ENCODE measurements at regions not wholly inside any gene's neighbourhood (a gene's known extent, or its start where the extent isn't known, plus 50 kb on each side); places are given as distances from the start of the nearest gene placed in this dataset.

DNA sequence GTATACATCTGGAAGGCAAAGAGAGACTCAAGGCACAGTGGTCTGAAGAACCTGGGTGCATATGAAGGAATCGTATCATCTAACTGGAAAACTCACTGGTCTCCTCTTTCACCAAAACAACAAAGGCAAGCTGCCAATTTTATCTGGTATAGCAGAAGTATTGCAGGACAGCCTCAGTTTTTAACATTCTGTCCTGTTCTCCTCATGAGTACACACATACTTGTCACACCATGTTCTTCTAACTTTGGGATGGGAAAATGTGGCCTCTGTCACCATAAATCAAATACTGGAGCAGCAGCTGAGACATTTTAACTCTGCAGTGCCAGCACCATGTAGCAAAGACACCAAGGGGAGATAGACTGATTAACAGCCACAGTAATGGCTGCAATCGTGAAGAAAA, 199.1 kb upstream of the CNR1 start:
- no peak overlapping the region for H2AFZ ChIP-seq (ENCODE audit: low read depth, low read length, severe bottlenecking)
- no peak for TF ChIP-seq EZH2phosphoT487 (conservative IDR thresholded peaks at IDR 0.05; ENCODE audit: low read length)
- TF ChIP-seq CTCF (IDR thresholded peaks at IDR 0.05; ENCODE audit: insufficient read depth, low read length, poor library complexity, severe bottlenecking): no peak

DNA sequence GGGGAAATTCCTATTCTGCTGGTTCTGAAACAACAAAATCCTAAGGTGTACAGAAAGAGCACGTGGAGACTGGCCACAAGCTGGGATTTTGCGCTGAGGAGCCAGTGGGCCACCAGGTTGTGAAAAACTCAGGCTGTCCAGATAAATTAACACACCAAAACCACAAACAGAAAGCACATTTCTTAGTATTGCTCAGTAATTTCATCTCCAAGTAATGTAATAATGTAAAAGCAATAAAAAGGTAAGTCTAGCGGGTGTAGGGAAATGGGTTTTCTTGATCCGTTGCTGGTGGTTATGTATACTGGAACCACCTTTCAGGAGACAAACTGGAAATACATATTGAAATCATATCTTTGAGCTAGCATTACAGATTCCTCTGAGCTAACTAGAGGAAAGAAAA, 195.6 kb upstream of the CNR1 start:
- Histone ChIP-seq H3K36me3 (ENCODE audit: low read length) (no peaks in the 10 kb centered on the region), H3K4me2 (ENCODE audit: low read depth, low read length, poor library complexity, severe bottlenecking) (no peak overlapping the region), H3K9ac (ENCODE audit: low read length) (no peak overlapping the region), H3K79me2 (ENCODE audit: insufficient read depth, low read length) (no peaks in the 10 kb centered on the region), H3K27ac (ENCODE audit: low read depth, low read length) (no peak overlapping the region), H4K20me1 (ENCODE audit: low read depth, low read length) (no peaks in the 10 kb centered on the region), H3K9me2 (replicated peaks; ENCODE audit: insufficient read depth, low read length) (no peaks in the 10 kb centered on the region), H3K27me3 (ENCODE audit: low read length) (no peaks in the 10 kb centered on the region), H3F3A (ENCODE audit: insufficient read depth) (no peaks in the 10 kb centered on the region), H2AFZ (ENCODE audit: low read depth, low read length, severe bottlenecking) (no peak overlapping the region), H3K9me3 (ENCODE audit: insufficient read depth, low read length) (no peaks in the 10 kb centered on the region), H3K4me3 (ENCODE audit: insufficient read depth, low read length, poor library complexity, severe bottlenecking) (no peak overlapping the region)
- TF ChIP-seq CTCF (IDR thresholded peaks at IDR 0.05; ENCODE audit: insufficient read depth, low read length, poor library complexity, severe bottlenecking) (no peak), EZH2phosphoT487 (conservative IDR thresholded peaks at IDR 0.05; ENCODE audit: low read length) (no peak)

More for the DNA sequence above, 199.1 kb upstream of the CNR1 start:
- H3K4me3 ChIP-seq (ENCODE audit: insufficient read depth, low read length, poor library complexity, severe bottlenecking): no peak overlapping the region
- no peaks in the 10 kb centered on the region for H3K36me3 ChIP-seq (ENCODE audit: low read length)
- H3K9me2 ChIP-seq (replicated peaks; ENCODE audit: insufficient read depth, low read length): no peaks in the 10 kb centered on the region
- no peaks in the 10 kb centered on the region for H3F3A ChIP-seq (ENCODE audit: insufficient read depth)
- H3K27ac ChIP-seq (ENCODE audit: low read depth, low read length): no peak overlapping the region
- no peak overlapping the region for H3K9ac ChIP-seq (ENCODE audit: low read length)
- no peaks in the 10 kb centered on the region for H3K9me3 ChIP-seq (ENCODE audit: insufficient read depth, low read length)
- H3K27me3 ChIP-seq (ENCODE audit: low read length): no peaks in the 10 kb centered on the region
- H4K20me1 ChIP-seq (ENCODE audit: low read depth, low read length): no peaks in the 10 kb centered on the region
- H3K79me2 ChIP-seq (ENCODE audit: insufficient read depth, low read length): no peaks in the 10 kb centered on the region
- H3K4me2 ChIP-seq (ENCODE audit: low read depth, low read length, poor library complexity, severe bottlenecking): no peak overlapping the region

GRCh38 chr6:88361298-88361697, 195.2 kb upstream of the CNR1 start:
- H3K27me3 ChIP-seq (ENCODE audit: low read length): no peaks in the 10 kb centered on the region
- no peaks in the 10 kb centered on the region for H3F3A ChIP-seq (ENCODE audit: insufficient read depth)
- H3K9ac ChIP-seq (ENCODE audit: low read length): no peak overlapping the region
- H4K20me1 ChIP-seq (ENCODE audit: low read depth, low read length): no peaks in the 10 kb centered on the region
- no peaks in the 10 kb centered on the region for H3K9me2 ChIP-seq (replicated peaks; ENCODE audit: insufficient read depth, low read length)
- H3K4me3 ChIP-seq (ENCODE audit: insufficient read depth, low read length, poor library complexity, severe bottlenecking): no peak overlapping the region
- H2AFZ ChIP-seq (ENCODE audit: low read depth, low read length, severe bottlenecking): no peak overlapping the region
- H3K36me3 ChIP-seq (ENCODE audit: low read length): no peaks in the 10 kb centered on the region
- no peaks in the 10 kb centered on the region for H3K79me2 ChIP-seq (ENCODE audit: insufficient read depth, low read length)
- no peaks in the 10 kb centered on the region for H3K9me3 ChIP-seq (ENCODE audit: insufficient read depth, low read length)
- no peak overlapping the region for H3K4me2 ChIP-seq (ENCODE audit: low read depth, low read length, poor library complexity, severe bottlenecking)
- no peak overlapping the region for H3K27ac ChIP-seq (ENCODE audit: low read depth, low read length)
- TF ChIP-seq EZH2phosphoT487 (conservative IDR thresholded peaks at IDR 0.05; ENCODE audit: low read length) (no peak), CTCF (IDR thresholded peaks at IDR 0.05; ENCODE audit: insufficient read depth, low read length, poor library complexity, severe bottlenecking) (no peak)
